ENCODE measurements at regions not wholly inside any gene's neighbourhood (a gene's known extent, or its start where the extent isn't known, plus 50 kb on each side); places are given as distances from the start of the nearest gene placed in this dataset.

DNA sequence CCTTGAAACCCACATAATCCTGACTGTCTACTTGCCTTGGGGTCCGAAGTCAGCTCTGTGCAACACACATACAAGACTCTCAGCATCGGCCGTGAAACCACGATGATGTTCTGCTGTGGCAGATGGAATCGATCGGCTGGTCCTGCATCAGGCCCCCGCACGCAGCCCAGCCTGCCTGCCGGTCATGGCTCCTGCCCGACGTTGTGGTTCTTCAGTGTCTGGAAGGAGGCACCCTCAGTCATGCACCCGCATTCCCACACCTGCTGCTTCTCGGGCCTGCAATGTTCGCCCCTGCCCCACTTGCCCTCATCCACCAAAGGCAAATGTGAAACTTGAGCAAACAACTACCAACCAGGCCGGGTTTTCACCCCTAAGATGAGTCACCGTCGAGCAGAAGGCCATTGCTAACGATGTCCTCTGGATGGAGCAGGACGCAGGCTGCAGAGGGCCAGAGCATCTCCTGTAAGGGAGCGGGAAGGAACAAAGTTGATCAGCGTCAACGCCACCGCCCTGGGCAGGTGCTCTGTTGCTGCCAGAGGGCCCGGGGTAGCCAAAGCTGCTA lies 128.9 kb upstream of the PDE10A start:
- DNase-seq (ENCODE audit: low read depth, low spot score): no peak
- H3K4me3 ChIP-seq (ENCODE audit: low read depth, low read length): no peak overlapping the region
- TF ChIP-seq, protein P1, sequence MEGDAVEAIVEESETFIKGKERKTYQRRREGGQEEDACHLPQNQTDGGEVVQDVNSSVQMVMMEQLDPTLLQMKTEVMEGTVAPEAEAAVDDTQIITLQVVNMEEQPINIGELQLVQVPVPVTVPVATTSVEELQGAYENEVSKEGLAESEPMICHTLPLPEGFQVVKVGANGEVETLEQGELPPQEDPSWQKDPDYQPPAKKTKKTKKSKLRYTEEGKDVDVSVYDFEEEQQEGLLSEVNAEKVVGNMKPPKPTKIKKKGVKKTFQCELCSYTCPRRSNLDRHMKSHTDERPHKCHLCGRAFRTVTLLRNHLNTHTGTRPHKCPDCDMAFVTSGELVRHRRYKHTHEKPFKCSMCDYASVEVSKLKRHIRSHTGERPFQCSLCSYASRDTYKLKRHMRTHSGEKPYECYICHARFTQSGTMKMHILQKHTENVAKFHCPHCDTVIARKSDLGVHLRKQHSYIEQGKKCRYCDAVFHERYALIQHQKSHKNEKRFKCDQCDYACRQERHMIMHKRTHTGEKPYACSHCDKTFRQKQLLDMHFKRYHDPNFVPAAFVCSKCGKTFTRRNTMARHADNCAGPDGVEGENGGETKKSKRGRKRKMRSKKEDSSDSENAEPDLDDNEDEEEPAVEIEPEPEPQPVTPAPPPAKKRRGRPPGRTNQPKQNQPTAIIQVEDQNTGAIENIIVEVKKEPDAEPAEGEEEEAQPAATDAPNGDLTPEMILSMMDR (IDR thresholded peaks at IDR 0.05; ENCODE audit: low read depth, low read length): no peak
- in situ Hi-C loops (cut with HindIII; ENCODE audit: low sequenced_read_pairs): no loop called here

DNA sequence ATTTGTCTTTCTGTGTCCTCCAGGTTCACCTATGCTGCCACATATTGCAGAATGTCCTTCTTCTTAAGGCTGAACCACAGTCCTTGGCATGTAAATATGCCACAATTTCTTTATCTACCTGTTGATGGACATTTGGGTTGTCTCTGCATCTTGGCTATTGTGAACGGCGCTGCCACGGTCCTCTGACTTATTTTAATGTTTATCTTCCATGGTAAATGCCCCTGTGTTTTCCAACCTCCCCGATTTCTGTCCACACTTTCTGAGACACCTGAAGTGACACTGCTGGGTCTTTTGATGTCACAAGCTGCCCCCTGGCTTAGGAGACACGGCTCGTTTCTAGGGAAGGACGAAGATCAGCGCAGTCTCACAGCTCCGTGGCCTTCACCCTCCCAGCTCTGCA lies 128.3 kb upstream of the PDE10A start:
- in situ Hi-C loops (cut with HindIII; ENCODE audit: low sequenced_read_pairs): no loop called here
- DNase-seq (ENCODE audit: low read depth, low spot score): no peak
- TF ChIP-seq, protein P1 (IDR thresholded peaks at IDR 0.05; ENCODE audit: low read depth, low read length): no peak
- H3K4me3 ChIP-seq (ENCODE audit: low read depth, low read length): no peak overlapping the region

DNA sequence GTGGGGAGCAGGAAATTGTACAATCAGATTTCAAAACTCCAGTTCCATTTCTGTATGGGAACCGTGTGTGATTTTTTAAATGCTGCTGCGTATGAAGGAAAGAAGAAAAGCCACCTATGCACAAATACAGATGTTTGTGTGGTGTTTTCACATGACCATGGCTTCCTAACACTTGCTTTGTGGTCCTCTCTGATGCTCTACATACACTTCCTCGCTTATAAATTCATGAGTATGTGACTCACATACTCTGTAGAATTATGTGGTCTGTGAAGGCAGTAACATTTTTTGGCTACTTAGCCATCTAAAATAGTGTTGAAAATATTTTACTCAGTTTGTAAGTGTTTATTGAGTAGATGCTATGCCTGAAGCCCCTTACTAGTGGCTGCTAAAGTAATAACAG lies 119.8 kb upstream of the PDE10A start:
- in situ Hi-C loops (cut with HindIII; ENCODE audit: low sequenced_read_pairs): no loop called here
- no peak overlapping the region for H3K4me3 ChIP-seq (ENCODE audit: low read depth, low read length)
- TF ChIP-seq, protein P1 (IDR thresholded peaks at IDR 0.05; ENCODE audit: low read depth, low read length): no peak
- no peak for DNase-seq (ENCODE audit: low read depth, low spot score)

DNA sequence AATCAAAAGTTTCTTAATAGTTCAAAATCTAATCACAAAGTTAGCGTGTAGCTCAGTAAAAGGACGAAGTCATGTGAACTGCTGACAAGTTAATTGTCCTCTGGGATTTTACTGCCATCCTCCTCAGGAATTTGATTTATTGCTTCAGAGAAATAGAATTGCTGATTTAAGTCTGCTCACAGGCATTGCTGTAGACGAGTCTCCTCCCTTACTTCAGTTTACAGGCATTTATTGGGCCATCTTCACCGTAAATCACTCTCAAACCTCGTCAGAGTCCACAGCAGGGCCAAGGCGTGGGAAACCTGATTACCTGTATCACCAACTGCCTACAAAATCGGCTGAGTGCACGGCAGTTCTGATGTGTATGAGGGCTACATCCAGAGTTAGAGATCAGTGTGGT lies 119.1 kb upstream of the PDE10A start:
- TF ChIP-seq, protein P1 (IDR thresholded peaks at IDR 0.05; ENCODE audit: low read depth, low read length): no peak
- DNase-seq (ENCODE audit: low read depth, low spot score): no peak
- in situ Hi-C loops (cut with HindIII; ENCODE audit: low sequenced_read_pairs): no loop called here
- H3K4me3 ChIP-seq (ENCODE audit: low read depth, low read length): no peak overlapping the region

DNA sequence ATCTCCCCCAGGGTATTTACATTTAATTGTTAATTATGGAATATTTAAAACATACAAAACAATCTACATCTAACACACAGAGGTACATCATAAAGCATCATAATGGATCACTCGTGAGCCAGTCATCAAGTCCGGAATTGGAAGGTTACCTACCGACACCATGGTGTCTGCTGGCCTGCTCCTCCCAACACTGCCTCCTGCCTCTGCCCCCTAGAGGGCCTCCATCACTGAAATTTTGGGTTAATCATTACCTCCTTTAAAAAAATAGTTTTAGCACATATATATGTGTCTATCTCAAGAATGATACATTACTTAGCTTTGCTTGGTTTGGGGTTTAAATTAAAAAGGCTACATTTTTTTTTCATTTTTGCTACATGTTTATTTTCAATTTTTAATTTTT lies 114.6 kb upstream of the PDE10A start:
- TF ChIP-seq, protein P1 (IDR thresholded peaks at IDR 0.05; ENCODE audit: low read depth, low read length): no peak
- in situ Hi-C loops (cut with HindIII; ENCODE audit: low sequenced_read_pairs): no loop called here
- no peak overlapping the region for H3K4me3 ChIP-seq (ENCODE audit: low read depth, low read length)
- no peak for DNase-seq (ENCODE audit: low read depth, low spot score)

DNA sequence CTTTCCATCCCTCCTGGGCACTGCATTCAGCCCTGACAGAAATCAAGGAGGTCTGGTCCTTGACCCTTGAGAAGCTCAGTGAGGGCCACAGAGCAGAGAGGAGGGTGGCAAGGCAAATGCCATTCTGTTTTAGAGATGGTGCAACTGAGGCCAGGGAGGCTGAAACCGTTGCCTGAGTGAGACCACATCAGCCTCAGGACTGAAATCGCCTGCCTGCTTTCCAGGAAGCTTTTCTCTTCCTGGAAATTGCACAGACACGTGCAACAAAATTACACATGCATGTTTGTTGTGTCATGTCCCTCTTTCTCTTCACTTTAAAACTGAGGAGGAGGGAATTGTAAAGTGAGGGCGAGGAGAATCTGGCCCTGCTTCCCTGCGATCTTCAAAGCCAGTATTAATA lies 113.7 kb upstream of the PDE10A start:
- in situ Hi-C loops (cut with HindIII; ENCODE audit: low sequenced_read_pairs): no loop called here
- TF ChIP-seq, protein P1 (IDR thresholded peaks at IDR 0.05; ENCODE audit: low read depth, low read length): no peak

DNA sequence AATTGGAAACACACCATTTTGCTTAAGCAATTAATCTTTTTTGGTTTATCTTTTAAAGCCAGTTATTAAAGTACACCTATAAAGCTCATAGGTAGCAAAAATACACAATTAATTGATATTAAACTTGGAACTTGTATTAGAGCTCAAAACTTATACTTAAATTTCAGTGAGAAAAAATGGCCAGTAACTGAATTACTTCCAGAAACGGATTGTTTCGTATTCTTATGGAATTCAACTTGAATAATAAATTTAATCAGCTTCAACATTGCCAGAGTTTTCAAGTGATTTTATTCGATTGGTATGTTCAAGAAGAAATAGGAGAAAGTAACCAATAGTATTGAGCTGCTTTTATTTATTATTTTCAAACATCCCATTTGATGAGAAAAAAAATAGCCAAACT lies 112.7 kb upstream of the PDE10A start:
- TF ChIP-seq, protein P1 (IDR thresholded peaks at IDR 0.05; ENCODE audit: low read depth, low read length): no peak
- in situ Hi-C loops (cut with HindIII; ENCODE audit: low sequenced_read_pairs): no loop called here
- no peak for DNase-seq (ENCODE audit: low read depth, low spot score)
- no peak overlapping the region for H3K4me3 ChIP-seq (ENCODE audit: low read depth, low read length)

More for the DNA sequence above, 113.7 kb upstream of the PDE10A start:
- DNase-seq (ENCODE audit: low read depth, low spot score): no peak
- no peak overlapping the region for H3K4me3 ChIP-seq (ENCODE audit: low read depth, low read length)
